Breast epithelium (tissue), 3 donors: ENCODE measurements at regions not wholly inside any gene's neighbourhood (a gene's known extent, or its start where the extent isn't known, plus 50 kb on each side); places are given as distances from the start of the nearest gene placed in this dataset.

Experiments
- POLR2A ChIP-seq: fragments of 450-650 bp; IDR thresholded peaks from one replicate; pipeline ENCODE4 v1.6.1; 2016; ENCODE audit warnings: antibody characterized with exemption, mild to moderate bottlenecking, moderate library complexity
- POLR2AphosphoS5 ChIP-seq, 3 donors: sonication (generic); formaldehyde crosslinking; IDR thresholded peaks; one replicate each; pipeline ENCODE4 v1.6.1; 2017; ENCODE audit warnings: antibody characterized with exemption in 3 of 3
- TF ChIP-seq, protein P1 (sequence below), 3 donors: fragments of 450-650 bp; IDR thresholded peaks; one replicate each; pipeline ENCODE4 v1.5.1; 2016 to 2017; ENCODE audit warnings: antibody characterized with exemption in 3 of 3, mild to moderate bottlenecking in 3 of 3, moderate library complexity in 3 of 3

DNA sequence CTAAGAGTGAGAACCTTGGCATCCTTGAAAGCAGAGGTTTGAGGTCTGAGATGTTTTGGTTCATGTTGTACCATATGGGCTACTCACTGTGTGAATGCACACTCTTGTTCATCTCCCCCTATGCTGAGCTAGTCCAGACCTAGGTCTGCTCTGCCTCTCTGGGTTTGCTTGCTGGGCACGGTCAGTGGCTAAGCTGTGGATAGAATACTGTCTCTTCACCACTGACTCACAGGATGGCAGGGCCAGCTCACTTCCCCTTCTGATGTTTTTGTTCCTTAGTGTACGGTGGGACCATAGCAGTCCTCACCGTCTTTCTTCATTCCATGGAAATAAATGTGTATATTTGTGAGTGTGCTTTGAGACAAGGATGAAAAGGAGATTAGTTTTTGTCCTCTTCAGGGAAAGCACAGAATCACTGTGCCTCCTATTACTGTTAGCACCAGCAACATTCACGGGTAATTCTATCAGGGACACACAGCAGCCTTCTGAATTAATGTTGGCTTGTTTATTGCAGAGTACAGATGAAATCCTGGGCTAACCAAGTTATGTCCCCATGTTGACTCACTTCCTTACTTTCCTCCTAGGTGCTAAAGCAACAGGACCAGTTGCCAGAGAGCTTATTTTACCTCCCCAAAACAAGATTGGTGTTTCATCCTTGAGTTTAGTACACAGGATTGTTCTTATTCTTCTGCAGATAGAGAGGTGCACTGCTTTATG lies 56.9 kb upstream of the IVNS1ABP start:
- TF ChIP-seq, protein P1, sequence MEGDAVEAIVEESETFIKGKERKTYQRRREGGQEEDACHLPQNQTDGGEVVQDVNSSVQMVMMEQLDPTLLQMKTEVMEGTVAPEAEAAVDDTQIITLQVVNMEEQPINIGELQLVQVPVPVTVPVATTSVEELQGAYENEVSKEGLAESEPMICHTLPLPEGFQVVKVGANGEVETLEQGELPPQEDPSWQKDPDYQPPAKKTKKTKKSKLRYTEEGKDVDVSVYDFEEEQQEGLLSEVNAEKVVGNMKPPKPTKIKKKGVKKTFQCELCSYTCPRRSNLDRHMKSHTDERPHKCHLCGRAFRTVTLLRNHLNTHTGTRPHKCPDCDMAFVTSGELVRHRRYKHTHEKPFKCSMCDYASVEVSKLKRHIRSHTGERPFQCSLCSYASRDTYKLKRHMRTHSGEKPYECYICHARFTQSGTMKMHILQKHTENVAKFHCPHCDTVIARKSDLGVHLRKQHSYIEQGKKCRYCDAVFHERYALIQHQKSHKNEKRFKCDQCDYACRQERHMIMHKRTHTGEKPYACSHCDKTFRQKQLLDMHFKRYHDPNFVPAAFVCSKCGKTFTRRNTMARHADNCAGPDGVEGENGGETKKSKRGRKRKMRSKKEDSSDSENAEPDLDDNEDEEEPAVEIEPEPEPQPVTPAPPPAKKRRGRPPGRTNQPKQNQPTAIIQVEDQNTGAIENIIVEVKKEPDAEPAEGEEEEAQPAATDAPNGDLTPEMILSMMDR (IDR thresholded peaks at IDR 0.05) = no peak
- TF ChIP-seq POLR2AphosphoS5 (IDR thresholded peaks at IDR 0.05) = no peak
- TF ChIP-seq POLR2A = no peak
